ENCODE measurements at regions not wholly inside any gene's neighbourhood (a gene's known extent, or its start where the extent isn't known, plus 50 kb on each side); places are given as distances from the start of the nearest gene placed in this dataset.
A peak's percentile ranks its signal among the peaks of the same experiment; 100 is the strongest.

DNA sequence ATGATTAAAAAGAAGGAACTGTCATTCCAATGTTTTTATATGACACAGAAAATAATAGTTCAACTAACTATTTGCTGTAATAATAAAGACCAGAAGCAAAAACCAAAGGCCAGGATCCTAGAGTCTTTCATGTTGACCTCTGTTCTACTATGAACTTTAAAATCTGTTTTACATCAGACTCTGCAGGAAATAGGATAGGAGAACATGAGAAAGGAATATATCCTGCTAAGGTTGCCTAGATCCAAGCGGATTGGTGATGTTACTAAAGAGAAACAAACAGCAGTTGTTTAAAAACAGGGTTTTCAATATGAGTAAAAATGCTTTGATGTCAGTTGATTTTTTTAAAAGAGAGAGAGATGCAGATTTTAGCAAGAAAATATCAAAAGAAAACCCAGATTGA, 549.6 kb downstream of the ZIC1 start:
- no peak overlapping the region for H3K4me3 ChIP-seq (ENCODE audit: low read depth, low read length)
- TF ChIP-seq, protein P1, sequence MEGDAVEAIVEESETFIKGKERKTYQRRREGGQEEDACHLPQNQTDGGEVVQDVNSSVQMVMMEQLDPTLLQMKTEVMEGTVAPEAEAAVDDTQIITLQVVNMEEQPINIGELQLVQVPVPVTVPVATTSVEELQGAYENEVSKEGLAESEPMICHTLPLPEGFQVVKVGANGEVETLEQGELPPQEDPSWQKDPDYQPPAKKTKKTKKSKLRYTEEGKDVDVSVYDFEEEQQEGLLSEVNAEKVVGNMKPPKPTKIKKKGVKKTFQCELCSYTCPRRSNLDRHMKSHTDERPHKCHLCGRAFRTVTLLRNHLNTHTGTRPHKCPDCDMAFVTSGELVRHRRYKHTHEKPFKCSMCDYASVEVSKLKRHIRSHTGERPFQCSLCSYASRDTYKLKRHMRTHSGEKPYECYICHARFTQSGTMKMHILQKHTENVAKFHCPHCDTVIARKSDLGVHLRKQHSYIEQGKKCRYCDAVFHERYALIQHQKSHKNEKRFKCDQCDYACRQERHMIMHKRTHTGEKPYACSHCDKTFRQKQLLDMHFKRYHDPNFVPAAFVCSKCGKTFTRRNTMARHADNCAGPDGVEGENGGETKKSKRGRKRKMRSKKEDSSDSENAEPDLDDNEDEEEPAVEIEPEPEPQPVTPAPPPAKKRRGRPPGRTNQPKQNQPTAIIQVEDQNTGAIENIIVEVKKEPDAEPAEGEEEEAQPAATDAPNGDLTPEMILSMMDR (IDR thresholded peaks at IDR 0.05; ENCODE audit: insufficient read depth, low read depth, low read length, missing control alignments): no peak
- no peak for DNase-seq (ENCODE audit: low read depth)

DNA sequence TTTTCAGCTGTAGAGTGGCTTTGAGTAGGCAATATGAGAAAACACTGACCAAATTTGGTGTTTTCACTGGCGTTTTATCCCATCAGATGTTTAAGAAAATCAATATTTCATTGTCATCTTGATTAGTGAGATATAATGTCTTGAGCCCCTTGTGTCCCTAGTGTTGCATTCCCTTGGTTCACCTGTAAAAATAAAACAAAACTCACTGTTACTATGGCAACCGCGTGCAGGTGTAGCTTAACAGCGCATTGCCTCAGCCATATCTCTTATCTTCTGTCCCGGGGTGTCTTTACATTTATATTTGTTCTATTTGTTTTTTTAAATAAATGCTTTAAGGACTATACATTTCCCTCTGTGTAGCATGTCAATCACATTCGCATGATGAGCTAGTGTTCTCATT, 551.6 kb downstream of the ZIC1 start:
- TF ChIP-seq, protein P1 (IDR thresholded peaks at IDR 0.05; ENCODE audit: insufficient read depth, low read depth, low read length, missing control alignments): no peak
- H3K4me3 ChIP-seq (ENCODE audit: low read depth, low read length): no peak overlapping the region

DNA sequence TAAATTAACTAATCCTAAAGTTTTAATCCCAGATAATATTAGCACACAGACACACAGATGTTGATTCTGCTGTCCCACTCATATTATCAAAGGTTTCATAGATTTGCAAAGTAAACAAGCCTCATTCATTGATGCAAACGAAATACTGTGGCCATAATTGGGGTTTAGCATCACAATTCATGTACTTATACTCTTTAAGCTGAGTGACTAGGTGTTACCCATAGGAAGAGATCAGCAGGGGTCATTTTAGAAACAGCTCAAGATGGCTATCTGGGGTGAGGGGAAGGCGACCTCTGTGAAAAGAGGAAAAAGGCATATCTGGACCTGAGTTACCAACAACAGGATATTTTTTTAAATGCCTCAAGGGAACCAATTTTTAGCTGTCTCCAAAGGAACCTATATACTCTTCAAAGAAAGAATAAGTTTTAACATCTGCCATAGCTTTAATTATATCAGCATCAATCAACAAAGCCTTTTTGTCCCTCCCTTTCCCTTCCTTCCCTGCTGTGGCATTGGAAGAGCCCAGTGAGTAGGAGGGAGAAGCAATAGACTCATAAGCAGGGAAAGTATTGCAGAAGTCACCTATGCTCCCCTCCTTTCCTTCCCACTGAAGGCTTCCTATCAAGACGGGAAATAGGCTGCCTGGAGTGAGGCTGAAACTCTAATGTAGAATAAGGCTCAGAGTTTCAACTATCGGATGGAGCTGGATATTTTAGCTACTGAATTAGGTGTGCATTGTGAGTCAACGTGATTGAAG, 553.4 kb downstream of the ZIC1 start:
- TF ChIP-seq, protein P1 (IDR thresholded peaks at IDR 0.05; ENCODE audit: insufficient read depth, low read depth, low read length, missing control alignments): no peak
- no peak overlapping the region for H3K4me3 ChIP-seq (ENCODE audit: low read depth, low read length)
- DNase-seq (ENCODE audit: low read depth): no peak

More for the DNA sequence above, 551.6 kb downstream of the ZIC1 start:
- DNase-seq (ENCODE audit: low read depth): no peak

DNA sequence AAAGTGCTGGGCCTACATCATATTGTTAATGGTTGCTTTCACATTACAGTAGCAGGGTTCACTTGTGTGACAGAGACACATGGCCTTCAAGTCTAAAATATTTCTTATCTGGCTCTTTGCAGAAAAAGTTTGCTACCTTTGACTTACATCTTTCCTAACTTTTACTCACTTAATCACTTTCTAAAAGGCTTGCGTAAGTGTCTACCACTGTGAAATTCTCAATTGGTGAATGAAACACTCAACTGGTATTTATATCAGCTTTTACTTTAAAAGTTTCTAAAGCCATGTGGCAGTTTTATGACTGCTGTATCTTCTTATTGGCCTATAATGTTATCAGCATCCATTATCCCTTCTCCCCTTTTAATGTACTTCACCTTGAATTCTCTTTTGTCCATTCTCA, 554.5 kb downstream of the ZIC1 start:
- DNase-seq (ENCODE audit: low read depth): no peak
- no peak overlapping the region for H3K4me3 ChIP-seq (ENCODE audit: low read depth, low read length)
- TF ChIP-seq, protein P1 (IDR thresholded peaks at IDR 0.05; ENCODE audit: insufficient read depth, low read depth, low read length, missing control alignments): no peak

DNA sequence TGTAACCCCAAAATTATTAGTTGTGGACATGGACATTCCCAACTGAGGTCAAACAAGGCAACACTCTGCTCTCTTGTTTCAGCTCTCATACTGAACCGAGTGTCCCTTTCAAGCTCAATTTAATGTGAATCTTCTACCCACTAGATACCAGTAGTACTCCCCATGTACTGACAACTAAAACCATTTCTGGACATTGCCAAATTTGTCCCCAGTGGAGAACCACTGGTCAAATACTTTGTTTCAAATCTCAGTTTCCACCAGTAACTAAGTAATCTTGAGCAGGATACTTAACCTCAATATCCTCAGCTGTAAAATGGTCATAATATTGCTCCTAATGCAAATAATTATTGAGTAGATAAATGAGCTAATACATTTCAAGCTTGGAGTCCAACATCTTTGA, 566.0 kb downstream of the ZIC1 start:
- TF ChIP-seq, protein P1 (IDR thresholded peaks at IDR 0.05; ENCODE audit: insufficient read depth, low read depth, low read length, missing control alignments): no peak
- no peak overlapping the region for H3K4me3 ChIP-seq (ENCODE audit: low read depth, low read length)
- DNase-seq (ENCODE audit: low read depth): peak; percentile 6

DNA sequence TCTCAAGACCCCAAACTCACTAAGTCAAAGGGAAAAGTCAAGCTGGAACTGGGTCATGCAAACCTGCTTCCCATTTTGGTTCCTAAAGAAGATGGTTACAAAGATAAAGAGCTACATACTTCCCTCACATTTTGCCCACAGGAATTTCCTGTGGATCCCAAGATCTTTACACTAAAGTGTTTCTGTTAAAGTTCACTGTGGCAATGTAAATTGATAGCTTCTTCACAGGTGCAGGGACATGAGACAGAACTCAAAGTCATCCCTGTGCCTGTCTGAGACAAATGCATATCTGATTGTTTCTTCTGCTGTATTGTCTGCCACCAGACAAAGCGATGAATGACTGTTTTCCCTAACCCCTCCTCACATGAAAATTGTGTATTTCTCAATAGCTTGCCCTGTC, 567.8 kb downstream of the ZIC1 start:
- no peak for DNase-seq (ENCODE audit: low read depth)
- TF ChIP-seq, protein P1 (IDR thresholded peaks at IDR 0.05; ENCODE audit: insufficient read depth, low read depth, low read length, missing control alignments): no peak
- no peak overlapping the region for H3K4me3 ChIP-seq (ENCODE audit: low read depth, low read length)

DNA sequence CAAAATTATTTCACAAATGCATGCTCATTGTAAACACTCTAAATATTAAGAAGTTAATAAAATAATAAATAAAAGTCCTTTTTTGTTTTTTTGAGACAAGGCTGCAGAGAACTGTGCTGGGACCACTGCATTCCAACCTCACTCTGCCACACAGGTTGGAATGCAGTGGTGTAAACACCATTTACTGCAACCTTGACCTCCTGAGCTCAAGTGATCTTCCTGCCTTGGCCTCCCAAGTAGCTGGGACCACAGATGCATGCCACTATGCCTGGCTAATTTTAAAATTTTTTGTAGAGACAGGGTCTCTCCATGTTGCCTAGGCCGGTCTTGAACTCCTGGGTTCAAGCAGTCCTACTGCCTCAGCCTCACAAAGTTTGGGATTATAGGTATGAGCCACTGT, 578.4 kb downstream of the ZIC1 start:
- no peak for DNase-seq (ENCODE audit: low read depth)
- TF ChIP-seq, protein P1 (IDR thresholded peaks at IDR 0.05; ENCODE audit: insufficient read depth, low read depth, low read length, missing control alignments): no peak
- no peak overlapping the region for H3K4me3 ChIP-seq (ENCODE audit: low read depth, low read length)

Measured in GM12865 (cell line).